ENCODE measurements at regions not wholly inside any gene's neighbourhood (a gene's known extent, or its start where the extent isn't known, plus 50 kb on each side); places are given as distances from the start of the nearest gene placed in this dataset.

GRCh38 chr14:104371917-104372316 is 207.6 kb upstream of the C14orf180 start:
- no peak overlapping the region for H3K4me3 ChIP-seq (ENCODE audit: low read depth, low read length)
- no peak for TF ChIP-seq CTCF (conservative IDR thresholded peaks at IDR 0.05; ENCODE audit: low read depth, low read length)
- no peak for DNase-seq (ENCODE audit: low read depth)

- DNase-seq (ENCODE audit: low read depth): no peak
- no peak for TF ChIP-seq CTCF (conservative IDR thresholded peaks at IDR 0.05; ENCODE audit: low read depth, low read length)
- no peak overlapping the region for H3K4me3 ChIP-seq (ENCODE audit: low read depth, low read length)
Measured at GRCh38 chr14:104372390-104373054, 207.0 kb upstream of the C14orf180 start.

GRCh38 chr14:104373055-104373854 is 206.3 kb upstream of the C14orf180 start:
- no peak for TF ChIP-seq CTCF (conservative IDR thresholded peaks at IDR 0.05; ENCODE audit: low read depth, low read length)
- no peak overlapping the region for H3K4me3 ChIP-seq (ENCODE audit: low read depth, low read length)
- no peak for DNase-seq (ENCODE audit: low read depth)

- no peak overlapping the region for H3K4me3 ChIP-seq (ENCODE audit: low read depth, low read length)
- TF ChIP-seq CTCF (conservative IDR thresholded peaks at IDR 0.05; ENCODE audit: low read depth, low read length): no peak
- DNase-seq (ENCODE audit: low read depth): no peak
Measured at GRCh38 chr14:104373855-104374717, 205.5 kb upstream of the C14orf180 start.

- no peak for DNase-seq (ENCODE audit: low read depth)
- no peak for TF ChIP-seq CTCF (conservative IDR thresholded peaks at IDR 0.05; ENCODE audit: low read depth, low read length)
- H3K4me3 ChIP-seq (ENCODE audit: low read depth, low read length): no peak overlapping the region
Measured at GRCh38 chr14:104374718-104375080, 204.9 kb upstream of the C14orf180 start.

- no peak for TF ChIP-seq CTCF (conservative IDR thresholded peaks at IDR 0.05; ENCODE audit: low read depth, low read length)
- DNase-seq (ENCODE audit: low read depth): no peak
- H3K4me3 ChIP-seq (ENCODE audit: low read depth, low read length): no peak overlapping the region
Measured at GRCh38 chr14:104375551-104376201, 203.9 kb upstream of the C14orf180 start.

All from epithelial cell of proximal tubule (primary cell).